Natural killer cell (primary cell): ENCODE measurements at regions not wholly inside any gene's neighbourhood (a gene's known extent, or its start where the extent isn't known, plus 50 kb on each side); places are given as distances from the start of the nearest gene placed in this dataset.

Experiments
- ATAC-seq, 3 donors: fragments of 150-1000 bp in 2 of 3; fragments of 200-7000 bp in 1 of 3; cut with Tn5 transposase; 1 replicate in 1 of 3; 2 replicates in 2 of 3; pipeline ENCODE4 v1.10.0; 2021; ENCODE audit warnings: mild to moderate bottlenecking in 2 of 3, moderate library complexity in 2 of 3
- DNase-seq, 2 donors: peaks; one replicate each; pipeline versions ENCODE4 v3.0.0 to v3.0.0-alpha.2; 2013 to 2021; ENCODE audit warnings: mixed read lengths in 1 of 2
- H3K27ac ChIP-seq: one replicate; pipeline ENCODE4 v1.5.1; 2013; ENCODE audit warnings: mild to moderate bottlenecking, low read length
- H3K27me3 ChIP-seq: one replicate; pipeline ENCODE4 v1.6.1; 2013; ENCODE audit warnings: low read length; ENCODE audit not compliant: control insufficient read depth, insufficient read depth
- H3K36me3 ChIP-seq: one replicate; pipeline ENCODE4 v1.6.1; 2013; ENCODE audit warnings: low read length; ENCODE audit not compliant: control insufficient read depth, insufficient read depth
- H3K4me1 ChIP-seq: one replicate; pipeline ENCODE4 v1.6.1; 2013; ENCODE audit warnings: low read length; ENCODE audit not compliant: control insufficient read depth, insufficient read depth
- H3K4me3 ChIP-seq: one replicate; pipeline ENCODE4 v1.5.1; 2013; ENCODE audit warnings: low read length
- H3K9me3 ChIP-seq: one replicate; pipeline ENCODE4 v1.6.1; 2013; ENCODE audit warnings: low read length; ENCODE audit not compliant: control insufficient read depth, insufficient read depth
- H3K27ac Mint-ChIP-seq, 2 donors: one replicate each; pipeline ENCODE4 v1.8.0; 2022; ENCODE audit warnings: mild to moderate bottlenecking in 2 of 2, mixed read lengths in 2 of 2, moderate library complexity in 1 of 2
- H3K27me3 Mint-ChIP-seq, 2 donors: one replicate each; pipeline ENCODE4 v1.8.0; 2022; ENCODE audit warnings: low read depth in 2 of 2, mixed read lengths in 2 of 2
- H3K36me3 Mint-ChIP-seq: one replicate; pipeline ENCODE4 v1.8.0; 2022; ENCODE audit warnings: mixed read lengths
- H3K4me1 Mint-ChIP-seq, 2 donors: one replicate each; pipeline ENCODE4 v1.8.0; 2022; ENCODE audit warnings: mixed read lengths in 2 of 2
- H3K4me3 Mint-ChIP-seq: one replicate; pipeline ENCODE4 v1.8.0; 2022; ENCODE audit warnings: mild to moderate bottlenecking, moderate library complexity, mixed read lengths
- H3K9me3 Mint-ChIP-seq, 2 donors: one replicate each; pipeline ENCODE4 v1.8.0; 2022; ENCODE audit warnings: mixed read lengths in 2 of 2
- CTCF ChIP-seq: fragments of 200-600 bp; IDR thresholded peaks from one replicate; pipeline ENCODE4 v1.8.0; 2022; ENCODE audit warnings: antibody characterized with exemption
- WGBS: methylation state at CpG from one replicate; pipeline ENCODE4 v1.1.7; 2013; ENCODE audit warnings: missing lambda C conversion rate; ENCODE audit not compliant: insufficient coverage; 5-methylcytosine and 5-hydroxymethylcytosine counted together
- intact Hi-C: fragments of 100-400 bp; cut with micrococcal nuclease; formaldehyde crosslinking; loops from one replicate; pipeline ENCODE4 v1.14.2; 2022

- Mint-ChIP-seq H3K27ac (no peak overlapping the region), H3K9me3 (peaks cover 0 to 5% of the 10 kb centered on the region in 2 donors), H3K36me3 (no peaks in the 10 kb centered on the region), H3K4me1 (no peaks in the 10 kb centered on the region), H3K4me3 (no peak overlapping the region), H3K27me3 (no peaks in the 10 kb centered on the region)
- intact Hi-C loops: no loop called here
- no peak for ATAC-seq
- Histone ChIP-seq H3K4me1 (no peaks in the 10 kb centered on the region), H3K36me3 (no peaks in the 10 kb centered on the region), H3K27ac (no peak overlapping the region), H3K4me3 (no peak overlapping the region), H3K9me3 (no peaks in the 10 kb centered on the region), H3K27me3 (no peaks in the 10 kb centered on the region)
- DNase-seq: no peak
- no peak for TF ChIP-seq CTCF
- 82% methylated on average over 2 of the region's 2 CpGs for WGBS
Measured at GRCh38 chr6:81561731-81562130, 190.8 kb downstream of the TENT5A start.

GRCh38 chr6:81561071-81561564 is 191.4 kb downstream of the TENT5A start:
- no peaks in the 10 kb centered on the region for H3K27me3 ChIP-seq
- no peak overlapping the region for H3K27ac ChIP-seq
- H3K36me3 ChIP-seq: no peaks in the 10 kb centered on the region
- TF ChIP-seq CTCF: no peak
- no peak for ATAC-seq
- 89% methylated on average over 2 of the region's 2 CpGs for WGBS
- Mint-ChIP-seq H3K27me3 (no peaks in the 10 kb centered on the region), H3K27ac (no peak overlapping the region), H3K9me3 (peaks cover 0 to 3% of the 10 kb centered on the region in 2 donors), H3K36me3 (no peaks in the 10 kb centered on the region), H3K4me1 (no peaks in the 10 kb centered on the region), H3K4me3 (no peak overlapping the region)
- no peak overlapping the region for H3K4me3 ChIP-seq
- no peaks in the 10 kb centered on the region for H3K9me3 ChIP-seq
- intact Hi-C loops: no loop called here
- no peaks in the 10 kb centered on the region for H3K4me1 ChIP-seq
- no peak for DNase-seq

- no peak overlapping the region for H3K27ac ChIP-seq
- TF ChIP-seq CTCF: no peak
- no peaks in the 10 kb centered on the region for H3K36me3 ChIP-seq
- ATAC-seq (no peak), DNase-seq (no peak)
- Mint-ChIP-seq H3K9me3 (no peaks in the 10 kb centered on the region), H3K36me3 (no peaks in the 10 kb centered on the region), H3K27ac (no peak overlapping the region), H3K4me1 (no peaks in the 10 kb centered on the region), H3K4me3 (no peak overlapping the region), H3K27me3 (no peaks in the 10 kb centered on the region)
- H3K4me1 ChIP-seq: no peaks in the 10 kb centered on the region
- no peak overlapping the region for H3K4me3 ChIP-seq
- intact Hi-C loops: no loop called here
- H3K9me3 ChIP-seq: no peaks in the 10 kb centered on the region
- 86% methylated on average over 1 of the region's 1 CpG for WGBS
- no peaks in the 10 kb centered on the region for H3K27me3 ChIP-seq
Measured at GRCh38 chr6:81557811-81558210, 194.7 kb downstream of the TENT5A start.

GRCh38 chr6:81556551-81556950 is 195.9 kb downstream of the TENT5A start:
- no peak overlapping the region for H3K27ac ChIP-seq
- intact Hi-C loops: no loop called here
- H3K36me3 Mint-ChIP-seq: no peaks in the 10 kb centered on the region
- H3K4me3 ChIP-seq: no peak overlapping the region
- H3K27me3 ChIP-seq: no peaks in the 10 kb centered on the region
- no peak overlapping the region for H3K27ac Mint-ChIP-seq
- no peak overlapping the region for H3K4me3 Mint-ChIP-seq
- H3K36me3 ChIP-seq: no peaks in the 10 kb centered on the region
- H3K9me3 ChIP-seq: no peaks in the 10 kb centered on the region
- WGBS: no CpG with 5 or more reads among the region's 2 CpGs
- H3K4me1 ChIP-seq: no peaks in the 10 kb centered on the region
- DNase-seq: no peak
- no peak for ATAC-seq
- H3K27me3 Mint-ChIP-seq: no peaks in the 10 kb centered on the region
- H3K4me1 Mint-ChIP-seq: no peaks in the 10 kb centered on the region
- no peak for TF ChIP-seq CTCF
- H3K9me3 Mint-ChIP-seq: peaks cover 0 to 2% of the 10 kb centered on the region in 2 donors
